ENCODE measurements at regions not wholly inside any gene's neighbourhood (a gene's known extent, or its start where the extent isn't known, plus 50 kb on each side); places are given as distances from the start of the nearest gene placed in this dataset.

GRCh38 chr18:8987241-8987640 is 115.3 kb upstream of the NDUFV2 start (continued):
- TF ChIP-seq SAP30 (IDR thresholded peaks at IDR 0.05; ENCODE audit: insufficient read depth, insufficient replicate concordance, low read length) (no peak), TAF7 (optimal IDR thresholded peaks at IDR 0.05; ENCODE audit: borderline replicate concordance, low read depth, low read length) (no peak), CBX8 (IDR thresholded peaks at IDR 0.05; ENCODE audit: borderline replicate concordance, low read depth, low read length) (no peak)

Data from H1 (cell line).